C4-2B (cell line): ENCODE measurements at regions not wholly inside any gene's neighbourhood (a gene's known extent, or its start where the extent isn't known, plus 50 kb on each side); places are given as distances from the start of the nearest gene placed in this dataset.
"Not testable (repeated sequence)": the region's sequence is repeated elsewhere in the genome, so short reads cannot be mapped to it uniquely, and the experiment has no call there.

Experiments
- CTCF ChIP-seq: fragments of 450-650 bp; conservative IDR thresholded peaks from 2 replicates; pipeline ENCODE4 v1.5.1; 2017; ENCODE audit warnings: mild to moderate bottlenecking
- ZFX ChIP-seq: fragments of 450-650 bp; IDR thresholded peaks from 2 replicates; pipeline ENCODE4 v1.6.1; 2017

- not testable (repeated sequence) for TF ChIP-seq CTCF, ZFX
Measured at GRCh38 chrX:76543381-76543780, 115.9 kb downstream of the MAGEE1 start.
